Keratinocyte (primary cell): ENCODE measurements at regions not wholly inside any gene's neighbourhood (a gene's known extent, or its start where the extent isn't known, plus 50 kb on each side); places are given as distances from the start of the nearest gene placed in this dataset.
"Not testable (repeated sequence)": the region's sequence is repeated elsewhere in the genome, so short reads cannot be mapped to it uniquely, and the experiment has no call there.

ENCODE experiments used
- DNase-seq: peaks from one replicate; pipeline ENCODE4 v3.0.0-alpha.2; 2011; ENCODE audit warnings: low read depth, missing footprints, low spot score
- FAIRE-seq: peaks from 2 replicates; lab custom pipeline; 2011; peaks lifted over from hg19 to GRCh38; lab: Jason Lieb, UNC
- H2AFZ ChIP-seq: 2 replicates; pipeline ENCODE4 v1.6.0; 2012; ENCODE audit warnings: low read length, control low read depth, inconsistent platforms; ENCODE audit not compliant: control insufficient read depth
- H3K27ac ChIP-seq: 2 replicates; pipeline ENCODE4 v1.5.1; 2011; ENCODE audit warnings: low read length; ENCODE audit not compliant: control insufficient read depth, insufficient read depth
- H3K27me3 ChIP-seq: 3 replicates; pipeline ENCODE4 v1.6.0; 2011; ENCODE audit warnings: low read length; ENCODE audit not compliant: control insufficient read depth, insufficient read depth; ENCODE audit errors: extremely low read depth
- H3K36me3 ChIP-seq, 2 experiments: 2 replicates in 1 of 2; 3 replicates in 1 of 2; pipeline ENCODE4 v1.5.1; 2011; ENCODE audit warnings: low read length in 2 of 2, mild to moderate bottlenecking in 1 of 2; ENCODE audit not compliant: control insufficient read depth in 2 of 2, insufficient read depth in 2 of 2; ENCODE audit errors: extremely low read depth in 1 of 2
- H3K4me1 ChIP-seq: 3 replicates; pipeline ENCODE4 v1.5.1; 2011; ENCODE audit warnings: low read length; ENCODE audit not compliant: control insufficient read depth, insufficient read depth; ENCODE audit errors: extremely low read depth
- H3K4me2 ChIP-seq: 3 replicates; pipeline ENCODE4 v1.6.0; 2011; ENCODE audit warnings: low read depth, low read length; ENCODE audit not compliant: control insufficient read depth, insufficient read depth; ENCODE audit errors: extremely low read depth
- H3K4me3 ChIP-seq, 3 experiments: fragments of 200-600 bp in 1 of 3; sonication (generic) in 1 of 3; 2 replicates in 2 of 3; 3 replicates in 1 of 3; pipeline ENCODE4 v1.5.1; 2011 to 2016; ENCODE audit warnings: low read length in 3 of 3, mild to moderate bottlenecking in 3 of 3, control low read depth in 2 of 3, inconsistent platforms in 1 of 3, low read depth in 1 of 3, mixed read lengths in 1 of 3, mixed run types in 1 of 3, moderate library complexity in 1 of 3; ENCODE audit not compliant: control insufficient read depth in 2 of 3, insufficient read depth in 2 of 3; ENCODE audit errors: extremely low read depth in 1 of 3
- H3K79me2 ChIP-seq: 2 replicates; pipeline ENCODE4 v1.6.0; 2012; ENCODE audit warnings: low read length; ENCODE audit not compliant: control insufficient read depth, insufficient read depth
- H3K9ac ChIP-seq: 3 replicates; pipeline ENCODE4 v1.6.0; 2011; ENCODE audit warnings: low read length; ENCODE audit not compliant: control insufficient read depth, insufficient read depth; ENCODE audit errors: extremely low read depth
- H3K9me1 ChIP-seq: 3 replicates; pipeline ENCODE4 v1.6.0; 2011; ENCODE audit warnings: low read length; ENCODE audit not compliant: control insufficient read depth, insufficient read depth; ENCODE audit errors: extremely low read depth
- H3K9me3 ChIP-seq: 2 replicates; pipeline ENCODE4 v1.5.1; 2012; ENCODE audit warnings: low read depth, low read length; ENCODE audit not compliant: control insufficient read depth
- H4K20me1 ChIP-seq: 3 replicates; pipeline ENCODE4 v1.6.0; 2011; ENCODE audit warnings: low read length; ENCODE audit not compliant: control insufficient read depth, insufficient read depth; ENCODE audit errors: extremely low read depth
- CTCF ChIP-seq, 3 experiments: IDR thresholded peaks in 1 of 3; conservative IDR thresholded peaks in 1 of 3; optimal IDR thresholded peaks in 1 of 3; 2 replicates in 2 of 3; 3 replicates in 1 of 3; pipeline versions ENCODE3 to v1.5.1; 2011; ENCODE audit warnings: low read length in 3 of 3, mild to moderate bottlenecking in 3 of 3, moderate library complexity in 2 of 3, control low read depth in 1 of 3, inconsistent platforms in 1 of 3; ENCODE audit not compliant: insufficient read depth in 2 of 3; ENCODE audit errors: extremely low read depth in 1 of 3
- EZH2 ChIP-seq: IDR thresholded peaks from one replicate; pipeline ENCODE4 v1.6.1; 2012; ENCODE audit warnings: inconsistent platforms, mild to moderate bottlenecking, low read length, moderate library complexity
- dilution Hi-C: fragments of 300-500 bp; cut with MboI; formaldehyde crosslinking; loops from one replicate; pipeline ENCODE4 v1.7.0; 2020; ENCODE audit warnings: low sequenced_read_pairs; ENCODE audit not compliant: extremely low pct_ligation_motif_present

DNA sequence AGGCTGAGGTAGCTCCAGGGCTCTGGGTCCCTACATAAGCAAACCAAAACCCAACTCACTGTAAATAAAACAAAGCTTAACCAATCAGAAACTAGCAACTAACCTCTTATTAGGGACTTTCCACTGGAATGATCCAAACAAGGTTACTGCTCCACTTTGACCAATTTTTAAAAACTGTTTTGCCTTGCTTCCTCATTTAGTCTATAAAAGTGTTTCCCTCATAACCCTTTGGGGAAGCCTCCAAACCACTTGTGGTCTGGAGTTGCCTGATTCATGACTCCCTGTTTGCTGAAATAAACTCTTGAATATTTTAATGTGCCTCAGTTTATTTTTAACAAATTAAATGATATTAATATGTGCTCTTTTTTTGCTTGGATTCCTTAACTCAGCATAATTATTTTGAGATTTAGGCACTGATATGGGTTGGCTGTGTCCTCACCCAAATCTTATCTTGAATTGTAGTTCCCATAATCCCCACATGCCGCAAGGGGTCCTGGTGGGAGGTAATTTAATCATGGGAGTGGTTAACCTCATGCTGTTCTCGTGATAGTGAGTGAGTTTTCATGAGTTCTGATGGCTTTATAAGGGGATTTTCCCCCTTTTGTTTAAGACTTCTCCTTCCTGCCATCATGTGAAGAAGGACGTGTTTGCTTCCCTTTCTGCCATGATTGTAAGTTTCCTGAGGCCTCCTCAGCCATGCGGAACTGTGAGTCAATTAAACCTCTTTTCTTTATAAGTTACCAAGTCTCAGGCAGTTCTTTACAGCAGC lies 90.6 kb downstream of the CD200R1L start:
- Histone ChIP-seq H2AFZ (no peak overlapping the region), H3K36me3 (no peaks in the 10 kb centered on the region), H3K4me2 (no peak overlapping the region), H3K4me1 (peaks cover 11% of the 10 kb centered on the region), H3K4me3 (no peak overlapping the region), H3K9me3 (no peaks in the 10 kb centered on the region), H4K20me1 (no peaks in the 10 kb centered on the region), H3K27me3 (no peaks in the 10 kb centered on the region), H3K79me2 (no peaks in the 10 kb centered on the region), H3K27ac (no peak overlapping the region), H3K9ac (no peak overlapping the region), H3K9me1 (no peaks in the 10 kb centered on the region)
- no peak for TF ChIP-seq EZH2
- no peak for TF ChIP-seq CTCF (optimal IDR thresholded peaks at IDR 0.05 in 1 of 3, IDR thresholded peaks at IDR 0.05 in 1 of 3, conservative IDR thresholded peaks at IDR 0.05 in 1 of 3; ENCODE audit: extremely low read depth in 1 of 3, insufficient read depth in 2 of 3, low read length in 3 of 3)
- dilution Hi-C loops, result no loop called here
- FAIRE-seq, result no peak
- no peak for DNase-seq

- H3K9ac ChIP-seq, H3K36me3 ChIP-seq, dilution Hi-C loops, DNase-seq, FAIRE-seq, H3K4me2 ChIP-seq, H3K27me3 ChIP-seq, H3K4me1 ChIP-seq, H3K9me1 ChIP-seq, H4K20me1 ChIP-seq, H3K79me2 ChIP-seq, H3K9me3 ChIP-seq, H2AFZ ChIP-seq, H3K4me3 ChIP-seq, H3K27ac ChIP-seq: not testable (repeated sequence)
These were observed 91.6 kb downstream of the CD200R1L start for GRCh38 chr3:112755046-112755445.
